Epithelial cell of esophagus (primary cell): ENCODE measurements at regions not wholly inside any gene's neighbourhood (a gene's known extent, or its start where the extent isn't known, plus 50 kb on each side); places are given as distances from the start of the nearest gene placed in this dataset.
A peak's percentile ranks its signal among the peaks of the same experiment; 100 is the strongest.

Experiments used
- DNase-seq: peaks from one replicate; pipeline ENCODE4 v3.0.0; 2010; ENCODE audit warnings: low read depth
- H3K4me3 ChIP-seq: 2 replicates; pipeline ENCODE4 v1.5.1; 2011; ENCODE audit warnings: mild to moderate bottlenecking, low read length, control low read depth
- CTCF ChIP-seq: IDR thresholded peaks from 2 replicates; pipeline ENCODE4 v1.5.1; 2011; ENCODE audit warnings: low read depth, mild to moderate bottlenecking, low read length, control low read depth, inconsistent platforms; ENCODE audit not compliant: insufficient read depth; ENCODE audit errors: missing control alignments

GRCh38 chr13:34346626-34347025 is 528.7 kb downstream of the RFC3 start:
- TF ChIP-seq CTCF = no peak
- no peak for DNase-seq
- H3K4me3 ChIP-seq = no peak overlapping the region

GRCh38 chr13:34347784-34348573 is 530.0 kb downstream of the RFC3 start:
- TF ChIP-seq CTCF = no peak
- peak; percentile 79 for DNase-seq
- H3K4me3 ChIP-seq = no peak overlapping the region

- no peak for TF ChIP-seq CTCF
- peak; percentile 52 for DNase-seq
- H3K4me3 ChIP-seq = no peak overlapping the region
These were observed 531.3 kb downstream of the RFC3 start for GRCh38 chr13:34349091-34349722.

- TF ChIP-seq CTCF = no peak
- no peak for DNase-seq
- H3K4me3 ChIP-seq = no peak overlapping the region
These were observed 532.7 kb downstream of the RFC3 start for GRCh38 chr13:34350671-34351070.

- H3K4me3 ChIP-seq = no peak overlapping the region
- TF ChIP-seq CTCF = no peak
- no peak for DNase-seq
These were observed 533.2 kb downstream of the RFC3 start for GRCh38 chr13:34351134-34351533.

- DNase-seq = peak; percentile 42
These were observed 535.0 kb downstream of the RFC3 start for GRCh38 chr13:34352958-34353357.

More at GRCh38 chr13:34352958-34353357, 535.0 kb downstream of the RFC3 start:
- TF ChIP-seq CTCF = no peak
- H3K4me3 ChIP-seq = no peak overlapping the region
